ENCODE measurements at regions not wholly inside any gene's neighbourhood (a gene's known extent, or its start where the extent isn't known, plus 50 kb on each side); places are given as distances from the start of the nearest gene placed in this dataset.
A peak's percentile ranks its signal among the peaks of the same experiment; 100 is the strongest.

DNA sequence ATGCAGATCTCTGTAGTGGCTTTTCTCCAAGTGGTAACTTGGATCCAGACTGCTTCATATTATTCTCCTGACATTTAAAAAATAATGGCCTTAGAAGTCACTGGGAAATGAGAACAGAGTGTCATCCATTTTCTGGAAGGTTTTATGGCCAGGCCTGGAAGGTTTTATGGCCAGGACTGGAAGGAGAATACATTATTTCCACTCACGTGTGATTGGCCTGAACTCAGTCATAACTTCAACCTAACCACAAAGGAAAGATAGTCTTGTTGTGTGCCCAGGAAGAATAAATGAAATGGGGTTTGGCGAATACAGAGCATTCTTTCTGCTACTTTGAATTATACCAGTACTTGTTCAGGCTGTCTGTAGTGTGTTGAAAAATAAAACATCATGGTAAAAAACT is 360.9 kb downstream of the GPAM start:
- DNase-seq (ENCODE audit: low spot score), result no peak

DNA sequence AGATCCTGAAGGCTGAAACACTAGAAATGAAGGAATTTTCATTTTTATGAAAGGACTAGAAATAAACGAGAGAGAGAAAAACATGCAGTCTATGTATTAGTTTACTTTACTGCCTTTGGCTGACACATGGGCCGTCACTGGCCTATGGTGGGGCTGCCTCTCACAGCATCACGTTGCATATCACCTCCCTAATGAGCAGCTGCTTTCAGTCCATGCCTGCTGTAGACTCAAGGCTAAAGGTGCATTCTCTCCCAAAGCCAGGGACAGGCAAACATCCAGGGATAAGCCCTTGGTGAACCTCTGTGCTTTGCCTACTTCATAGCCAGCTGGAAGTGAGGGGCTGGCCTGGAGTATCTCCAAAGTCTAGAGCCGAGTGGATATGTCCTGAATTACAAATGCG is 359.4 kb downstream of the GPAM start:
- DNase-seq (ENCODE audit: low spot score), result no peak

DNA sequence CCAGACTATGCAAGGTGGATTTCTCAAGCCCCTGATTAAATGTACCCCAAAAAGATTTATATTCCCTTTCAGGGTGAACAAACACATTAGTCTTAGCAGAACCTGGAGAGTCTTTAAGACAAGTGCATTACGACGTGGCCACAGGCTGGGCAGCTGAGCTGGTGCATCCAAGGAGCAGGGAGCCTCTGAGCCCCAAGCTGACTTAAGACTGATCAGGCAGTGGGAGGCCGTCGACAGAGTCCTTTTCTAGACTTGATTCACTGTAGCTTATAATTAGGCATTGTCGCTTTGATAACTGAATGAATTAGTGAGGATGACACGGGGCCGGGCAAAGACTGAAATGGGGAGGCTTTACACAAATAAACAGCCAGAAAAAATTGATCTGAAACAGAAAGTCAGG is 353.2 kb downstream of the GPAM start:
- no peak for DNase-seq (ENCODE audit: low spot score)

DNA sequence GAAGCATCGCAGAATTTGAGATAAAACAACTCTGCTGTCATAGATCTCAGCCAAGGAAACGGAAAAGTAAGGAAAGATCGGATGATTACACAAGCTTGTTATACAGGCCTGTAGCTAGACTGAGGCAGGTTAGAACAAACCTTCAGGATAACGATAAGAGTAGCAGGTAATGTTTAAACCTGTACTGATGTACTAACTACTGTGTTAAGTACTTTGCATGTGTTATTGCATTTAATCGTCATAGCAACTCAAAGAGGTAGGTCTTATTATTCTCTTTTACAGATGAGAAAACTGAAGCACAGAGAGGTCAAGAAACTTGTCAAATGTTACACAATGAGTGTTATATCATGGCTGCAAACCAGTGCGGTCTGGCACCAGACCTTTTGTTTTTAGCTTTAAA is 352.5 kb downstream of the GPAM start:
- DNase-seq (ENCODE audit: low spot score), result no peak

DNA sequence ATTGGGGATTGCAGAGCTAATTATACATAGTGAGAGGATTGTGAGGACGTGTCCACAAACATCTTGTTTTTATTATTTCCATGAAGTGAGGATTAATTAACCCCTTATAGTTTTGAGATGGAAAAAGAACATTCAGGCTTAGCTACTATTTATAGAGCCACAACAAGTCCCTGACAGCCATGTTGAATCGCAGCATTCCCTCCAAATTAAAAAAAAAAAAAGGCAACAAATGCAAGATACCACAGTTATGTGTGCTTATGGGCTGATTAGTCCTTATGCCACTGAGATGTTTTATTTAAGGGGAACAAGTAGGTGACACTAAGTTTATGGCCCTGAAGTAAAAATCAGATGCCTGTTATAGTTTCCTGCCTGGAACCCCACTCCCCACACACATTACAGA is 350.3 kb downstream of the GPAM start:
- DNase-seq (ENCODE audit: low spot score), result no peak

DNA sequence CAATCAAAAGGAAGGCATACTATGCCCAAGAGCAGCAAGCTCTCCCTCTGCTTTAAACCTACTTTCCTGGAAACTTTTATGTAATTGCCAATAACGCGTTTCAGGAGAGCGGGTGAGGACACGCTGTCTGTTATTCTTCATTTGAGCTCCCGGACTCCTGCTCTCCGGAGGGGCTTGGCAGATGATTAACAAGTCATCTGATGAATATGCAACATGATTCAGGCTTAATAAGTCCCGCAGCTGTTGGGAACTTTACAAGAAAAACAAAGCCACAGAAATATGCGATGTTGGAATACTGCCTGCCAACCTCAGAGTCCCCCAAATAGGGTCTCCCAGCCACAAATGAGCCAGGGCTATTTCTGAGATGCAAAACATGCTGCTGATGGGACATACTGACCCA is 348.0 kb downstream of the GPAM start:
- DNase-seq (ENCODE audit: low spot score), result peak; percentile 68

DNA sequence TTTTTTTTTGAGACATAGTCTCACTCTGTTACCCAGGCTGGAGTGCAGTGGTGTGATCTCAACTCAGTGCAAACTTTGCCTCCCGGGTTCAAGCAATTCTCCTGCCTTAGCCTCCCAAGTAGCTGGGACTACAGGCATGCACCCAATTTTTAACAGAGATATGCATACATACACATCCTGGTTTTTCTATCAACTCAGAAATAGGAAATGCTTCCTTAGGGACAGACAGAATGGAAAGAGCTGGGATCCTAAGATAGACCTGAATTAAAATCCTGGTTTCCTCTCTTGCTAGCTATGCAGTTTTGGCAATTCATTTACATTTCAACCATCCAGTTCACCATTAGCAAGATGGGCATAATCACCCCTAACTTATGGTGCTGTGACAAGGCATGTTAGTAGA is 347.5 kb downstream of the GPAM start:
- DNase-seq (ENCODE audit: low spot score), result no peak

DNA sequence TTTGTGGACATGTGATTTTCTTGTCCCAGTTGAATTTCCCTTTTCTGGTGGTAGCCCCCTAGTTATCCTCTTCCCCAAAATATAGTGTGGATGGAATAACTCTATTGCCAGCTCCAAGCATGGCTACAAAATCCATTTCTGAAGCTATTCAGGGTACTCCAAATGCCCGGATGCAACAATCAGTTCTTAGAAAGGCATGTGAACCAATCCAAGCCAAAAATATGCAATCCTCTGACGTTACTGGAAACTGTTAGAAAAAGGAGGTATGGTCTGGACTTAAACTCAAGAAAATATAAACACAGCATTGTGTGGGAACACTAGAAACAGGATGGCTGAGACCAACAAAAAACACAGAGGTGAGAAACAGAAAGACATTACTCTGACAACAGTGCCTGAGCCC is 347.0 kb downstream of the GPAM start:
- no peak for DNase-seq (ENCODE audit: low spot score)

DNA sequence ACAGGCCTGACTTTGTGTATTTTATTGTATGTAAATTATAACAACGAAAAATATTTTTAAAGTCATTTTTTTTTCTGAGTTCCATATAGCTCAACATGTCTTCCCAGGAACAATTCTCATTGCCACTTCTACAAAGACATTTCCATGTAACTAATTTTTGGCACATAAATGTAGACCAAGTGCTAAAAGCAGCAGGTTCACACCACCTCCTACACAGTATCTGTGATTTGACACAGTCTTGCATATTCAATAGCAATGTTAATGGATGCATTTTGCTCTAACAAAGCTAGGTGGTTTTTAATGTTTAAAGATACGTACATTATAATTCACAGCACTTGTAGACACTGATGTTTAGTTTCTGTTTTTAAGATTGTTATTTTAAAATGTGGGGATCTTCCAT is 346.5 kb downstream of the GPAM start:
- DNase-seq (ENCODE audit: low spot score), result no peak

DNA sequence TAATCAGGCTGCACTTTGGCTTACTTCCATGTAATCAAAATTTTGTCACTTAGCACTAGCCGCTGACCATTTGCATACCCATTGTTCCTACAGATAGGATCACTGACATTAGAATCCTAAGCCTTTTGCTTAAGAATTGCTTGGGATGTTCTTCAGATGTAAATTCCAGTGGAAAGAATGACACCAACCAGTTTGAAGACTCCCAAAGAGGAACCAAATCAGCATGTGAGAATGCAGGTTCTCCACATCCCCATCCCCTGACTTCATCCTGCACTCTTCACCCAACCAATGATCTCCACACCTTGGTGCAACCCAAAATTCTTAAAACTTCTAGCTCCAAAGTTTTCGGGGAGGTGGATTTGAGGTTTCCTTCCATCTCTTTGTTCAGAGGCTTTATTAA is 345.6 kb downstream of the GPAM start:
- DNase-seq (ENCODE audit: low spot score), result no peak

DNA sequence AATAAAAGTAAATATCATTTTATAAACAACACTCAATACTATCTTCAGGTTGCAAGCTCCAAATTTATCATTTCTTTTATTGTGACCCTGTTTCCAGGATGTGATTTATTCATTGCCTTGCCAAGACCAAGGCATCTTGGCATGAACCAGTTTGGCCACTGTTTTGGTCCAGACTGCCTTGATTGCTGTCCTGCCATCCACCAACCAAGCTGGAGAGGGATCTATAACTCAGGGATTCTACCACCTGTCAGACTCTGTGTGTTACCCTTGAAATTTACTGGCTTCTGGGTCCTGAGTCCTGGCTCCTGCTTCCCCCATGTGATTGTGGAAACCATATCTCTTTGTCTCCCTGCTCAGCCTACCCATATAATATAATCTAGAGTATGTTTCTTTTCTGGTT is 343.0 kb downstream of the GPAM start:
- no peak for DNase-seq (ENCODE audit: low spot score)

DNA sequence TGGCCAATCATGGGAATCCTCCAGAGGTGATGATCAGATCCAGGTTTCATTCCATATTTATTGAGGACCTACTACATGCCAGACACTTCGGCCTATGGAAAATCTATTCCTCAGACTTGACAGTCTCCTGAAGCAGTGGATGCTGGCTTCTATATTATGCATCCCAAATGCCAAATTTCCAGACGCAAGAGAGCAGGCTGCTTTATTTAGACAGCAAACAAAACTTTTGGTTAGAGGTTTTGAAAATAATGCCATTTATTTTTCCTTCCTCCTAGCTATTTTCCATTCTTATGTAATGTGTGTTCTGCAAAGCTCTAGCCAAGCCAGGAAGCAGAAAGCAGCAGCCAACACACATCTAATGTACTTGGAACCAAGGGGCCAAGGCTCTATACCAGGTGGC is 330.8 kb downstream of the GPAM start:
- DNase-seq (ENCODE audit: low spot score), result no peak

DNA sequence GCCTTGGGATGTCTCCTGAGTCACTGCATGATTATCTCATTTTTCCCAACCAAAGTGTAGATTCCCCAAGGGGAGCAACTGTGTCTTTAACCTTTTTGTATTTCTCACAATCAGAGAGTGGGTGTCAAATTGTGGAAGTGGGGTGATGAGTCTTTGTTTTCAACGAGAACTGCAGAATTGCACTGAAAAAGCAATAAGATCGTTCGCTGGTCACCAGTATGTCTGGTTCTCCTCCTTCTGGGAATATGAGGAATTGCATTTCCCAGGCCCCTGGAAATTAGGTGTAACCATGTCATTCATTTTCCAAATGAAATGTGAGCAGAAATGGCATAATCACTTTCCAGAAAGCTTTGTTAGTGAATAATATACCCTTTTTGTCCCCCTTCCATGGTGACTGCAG is 326.9 kb downstream of the GPAM start:
- DNase-seq (ENCODE audit: low spot score), result no peak

DNA sequence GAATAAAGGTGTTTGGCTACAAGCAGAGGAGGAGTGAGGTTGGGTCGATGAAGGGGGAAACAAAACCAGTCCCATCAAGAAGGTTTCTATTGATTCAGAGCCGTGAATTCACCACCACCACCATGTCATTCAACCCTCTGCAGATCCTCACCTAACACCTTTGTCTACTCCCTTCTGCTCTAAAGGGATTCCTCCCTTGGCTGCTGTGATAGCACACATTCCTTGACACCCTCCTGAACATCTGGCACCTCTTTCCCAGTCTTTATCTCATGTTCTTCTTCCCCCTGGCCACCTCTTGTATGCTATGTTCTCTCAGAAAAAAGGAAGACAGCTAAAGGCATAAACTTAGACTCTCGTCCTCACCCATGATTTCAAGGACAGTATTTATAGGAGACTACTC is 318.0 kb downstream of the GPAM start:
- no peak for DNase-seq (ENCODE audit: low spot score)

DNA sequence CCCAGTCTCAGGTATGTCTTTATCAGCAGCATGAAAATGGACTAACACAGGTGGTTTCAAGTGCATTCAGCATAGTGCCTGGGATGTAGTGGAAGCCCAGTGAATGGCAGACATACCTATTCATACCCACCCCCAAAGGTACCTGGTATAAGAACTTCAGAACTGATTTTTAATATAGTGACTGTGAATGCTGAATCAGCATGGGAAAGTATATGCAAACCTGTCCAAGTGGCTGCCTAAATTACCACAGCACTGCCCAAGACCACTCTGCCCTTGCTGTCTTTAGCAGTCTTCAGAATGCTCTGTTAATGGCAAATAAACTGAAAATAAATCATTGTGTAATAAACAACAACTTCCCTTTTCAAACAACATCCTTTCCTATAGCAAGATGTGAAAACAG is 312.1 kb downstream of the GPAM start:
- no peak for DNase-seq (ENCODE audit: low spot score)

DNA sequence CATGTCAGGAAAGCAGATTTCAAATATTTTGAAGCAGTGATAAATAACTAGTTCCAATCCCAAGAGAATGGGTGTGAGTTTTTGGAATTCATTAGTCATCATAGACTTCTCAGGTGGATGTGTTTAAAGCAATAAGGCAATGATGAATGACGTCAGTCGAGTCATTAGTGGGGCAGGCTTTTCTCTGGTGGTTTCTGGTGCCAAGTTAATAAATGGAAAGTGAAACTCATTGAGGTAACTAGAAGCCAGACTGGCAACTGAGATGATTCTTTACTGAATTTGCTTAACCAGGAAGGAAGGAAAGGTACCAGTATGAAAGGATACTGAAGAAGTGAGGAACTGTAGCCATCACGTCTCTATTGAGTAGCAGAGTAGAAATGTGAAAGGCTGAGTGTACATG is 311.0 kb downstream of the GPAM start:
- peak; percentile 80 for DNase-seq (ENCODE audit: low spot score)

DNA sequence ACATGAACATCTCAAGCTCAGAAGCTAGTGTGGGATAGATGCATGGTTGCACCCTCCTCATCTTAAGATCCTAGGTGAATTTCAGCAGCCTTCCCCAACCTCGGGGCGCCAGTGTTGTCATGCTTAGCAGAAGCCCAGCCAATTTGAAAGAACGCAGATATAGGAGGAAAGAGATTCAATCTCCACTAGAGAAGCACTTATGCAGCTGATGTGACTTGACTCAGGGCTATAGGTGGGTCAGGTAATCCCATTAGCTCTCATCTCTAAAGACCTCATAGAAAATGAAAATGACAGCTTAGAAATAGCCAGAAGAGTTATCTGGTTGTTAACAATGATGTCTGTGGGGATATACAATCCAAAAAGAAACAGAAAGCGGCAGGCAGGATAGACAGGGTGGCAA is 310.5 kb downstream of the GPAM start:
- no peak for DNase-seq (ENCODE audit: low spot score)

DNA sequence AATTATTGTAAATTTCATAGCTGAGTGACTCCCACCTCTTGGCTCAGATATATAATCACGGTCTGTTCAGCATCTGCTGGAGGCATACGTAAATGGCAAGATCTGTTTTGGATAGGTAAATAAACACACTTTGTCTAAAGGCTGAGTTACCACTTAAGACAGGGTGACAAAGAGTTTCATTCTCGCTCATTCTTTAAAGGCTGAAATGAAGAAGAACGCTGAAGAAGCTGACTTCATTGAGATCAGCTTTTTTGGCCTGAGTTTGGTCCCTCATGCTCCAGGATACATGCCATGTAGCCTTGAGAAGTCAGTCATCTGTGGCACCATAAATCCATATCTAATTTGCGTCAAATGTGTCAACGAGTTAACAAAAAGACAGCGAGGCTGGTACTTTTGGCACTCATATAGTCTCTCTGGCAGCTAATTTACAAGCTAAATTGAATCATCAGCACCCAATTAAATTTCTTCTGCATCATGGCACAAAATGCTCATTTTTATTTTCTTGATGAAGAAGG is 309.9 kb downstream of the GPAM start:
- no peak for DNase-seq (ENCODE audit: low spot score)

DNA sequence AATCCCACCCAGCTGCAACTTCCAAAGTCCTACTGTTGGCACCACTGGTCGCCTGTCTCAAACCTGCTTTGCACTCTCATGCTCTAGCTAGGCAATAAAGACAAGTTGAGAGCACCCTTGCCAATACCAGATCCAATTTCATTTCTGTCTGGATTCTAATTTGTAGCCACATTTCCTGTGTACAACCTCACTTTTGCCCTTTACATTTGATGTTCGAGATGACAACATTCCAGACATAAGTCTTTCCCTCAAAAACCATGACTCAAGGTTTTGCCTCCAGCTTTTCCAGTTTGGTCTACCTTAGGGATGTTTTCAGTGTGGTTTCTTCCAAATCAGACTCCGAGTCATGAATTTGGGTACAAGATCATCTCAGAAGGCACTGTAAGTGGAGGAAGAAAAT is 309.0 kb downstream of the GPAM start:
- peak; percentile 33 for DNase-seq (ENCODE audit: low spot score)

DNA sequence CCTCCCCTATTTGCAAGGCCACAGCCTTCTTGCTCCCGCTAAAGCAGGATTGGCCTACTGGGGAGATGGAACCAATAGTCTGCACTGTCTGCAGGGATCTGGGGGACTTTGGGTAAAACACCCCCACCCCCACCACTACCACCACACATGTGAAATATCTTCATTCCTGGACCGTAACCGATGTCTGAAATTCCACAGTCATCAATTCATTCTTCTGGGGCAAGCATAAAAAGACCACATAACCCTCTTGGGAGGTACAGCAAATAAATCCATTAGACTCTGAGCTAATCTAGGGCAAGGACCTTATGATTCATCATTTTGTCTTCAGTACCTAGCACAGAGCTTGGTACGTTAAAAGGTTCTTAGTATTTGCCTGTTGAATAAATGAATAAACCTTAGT is 307.8 kb downstream of the GPAM start:
- DNase-seq (ENCODE audit: low spot score), result peak; percentile 19

DNA sequence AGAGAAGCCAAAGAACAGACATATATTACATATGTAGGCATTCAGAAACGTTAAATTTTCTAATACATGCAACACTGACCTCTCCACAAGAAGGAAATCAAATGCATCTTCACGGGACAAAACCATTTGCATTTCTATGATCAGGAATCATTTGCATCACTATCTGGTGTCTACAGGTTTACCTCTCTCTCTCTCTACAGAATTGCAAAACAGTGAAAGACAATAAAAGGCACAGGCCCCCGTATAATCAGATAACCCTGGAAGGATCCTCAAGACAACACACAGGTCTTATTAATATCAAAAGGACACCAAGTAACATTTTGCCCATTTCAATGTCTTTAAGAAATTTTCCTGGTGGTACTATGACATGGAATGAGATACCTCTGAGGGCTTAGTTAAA is 306.3 kb downstream of the GPAM start:
- no peak for DNase-seq (ENCODE audit: low spot score)

DNA sequence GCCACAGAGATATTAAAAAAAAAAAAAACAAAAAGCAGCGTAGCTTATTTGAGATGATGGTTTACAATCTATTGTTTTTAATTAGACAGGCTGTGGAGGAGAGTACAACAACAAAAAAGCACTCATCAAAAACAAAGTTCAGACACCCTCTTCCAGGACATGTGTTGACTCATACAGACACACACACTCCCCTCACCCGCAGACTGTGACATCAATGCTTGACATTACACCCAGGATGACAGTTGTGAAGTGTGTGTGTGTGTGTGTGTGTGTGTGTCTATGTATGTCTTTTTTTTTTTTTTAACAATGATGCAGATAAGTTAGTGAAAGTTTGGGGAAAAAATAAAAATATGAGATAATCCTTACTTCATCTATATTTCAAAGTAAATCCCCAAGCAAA is 303.6 kb downstream of the GPAM start:
- DNase-seq (ENCODE audit: low spot score), result no peak

DNA sequence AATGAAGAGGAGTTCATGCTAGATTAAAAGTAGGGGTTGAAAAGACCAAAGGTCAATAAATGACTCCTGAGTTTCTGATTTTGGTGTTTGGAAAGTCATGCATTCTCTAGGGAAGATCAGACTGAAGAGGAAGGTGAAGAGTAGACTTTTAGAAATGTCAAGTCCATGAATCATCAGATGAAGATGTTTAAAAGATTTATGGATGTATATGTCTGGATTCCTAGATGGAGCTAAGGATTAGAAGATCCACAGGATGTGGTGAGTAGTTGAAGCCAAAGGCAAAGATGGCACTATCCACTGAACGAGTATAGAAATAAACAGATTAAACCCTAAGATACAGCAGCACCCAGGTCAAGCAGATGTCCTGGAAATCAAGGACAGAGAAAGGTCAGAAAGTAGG is 298.5 kb downstream of the GPAM start:
- no peak for DNase-seq (ENCODE audit: low spot score)

DNA sequence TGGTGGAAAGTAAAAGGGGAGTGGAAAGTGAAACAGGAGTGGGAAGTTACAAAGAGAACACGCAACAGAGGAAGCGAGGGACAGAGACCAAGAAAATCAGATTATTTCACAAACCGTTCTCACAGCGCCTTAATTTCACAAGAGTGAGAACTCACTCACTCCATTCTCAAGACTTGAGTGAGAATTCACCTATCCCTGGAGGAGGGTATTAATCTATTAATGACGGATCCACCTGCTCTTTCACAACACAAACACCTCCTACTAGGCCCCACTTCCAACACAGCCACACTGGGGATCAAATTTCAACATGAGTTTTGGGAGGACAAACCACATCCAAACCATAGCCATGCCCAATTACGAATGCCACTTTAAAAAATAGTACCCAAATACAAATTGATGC is 297.6 kb downstream of the GPAM start:
- no peak for DNase-seq (ENCODE audit: low spot score)

DNA sequence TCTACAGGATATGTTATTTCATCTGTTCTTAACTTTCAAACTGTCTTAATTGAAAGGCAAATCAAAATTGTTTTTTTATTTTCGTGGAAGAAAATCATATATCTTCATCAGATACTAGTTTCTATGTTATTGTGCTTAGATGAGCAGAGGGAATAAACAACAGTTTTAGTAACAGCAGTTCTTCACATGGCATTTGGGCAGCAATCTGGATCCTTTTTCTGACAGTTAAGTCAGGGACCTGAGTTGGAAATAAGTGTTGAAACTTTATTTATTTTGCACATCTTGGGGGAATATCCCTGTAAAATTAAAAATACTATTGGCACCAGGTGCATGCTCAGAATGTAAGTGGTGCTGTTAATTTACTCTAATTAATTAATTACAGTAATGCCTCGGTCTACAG is 296.3 kb downstream of the GPAM start:
- no peak for DNase-seq (ENCODE audit: low spot score)
